ENCODE measurements at regions not wholly inside any gene's neighbourhood (a gene's known extent, or its start where the extent isn't known, plus 50 kb on each side); places are given as distances from the start of the nearest gene placed in this dataset.

- H3K4me1 Mint-ChIP-seq, result peaks cover under 1% of the 10 kb centered on the region
- no peak overlapping the region for H3K4me3 Mint-ChIP-seq
- Histone ChIP-seq H3K27me3 (ENCODE audit: control insufficient read depth, insufficient read depth, low read length, poor library complexity, severe bottlenecking) (no peaks in the 10 kb centered on the region), H3K27ac (ENCODE audit: low read depth, low read length) (no peak overlapping the region), H3K4me1 (ENCODE audit: control insufficient read depth, insufficient read depth, low read length) (no peaks in the 10 kb centered on the region), H3K36me3 (ENCODE audit: control insufficient read depth, insufficient read depth, low read length) (no peaks in the 10 kb centered on the region), H3K4me3 (ENCODE audit: low read length) (no peak overlapping the region), H3K9ac (ENCODE audit: extremely low read depth, low read length, poor library complexity, severe bottlenecking) (no peak overlapping the region), H3K9me3 (ENCODE audit: control insufficient read depth, low read length) (no peaks in the 10 kb centered on the region)
- H3K27ac Mint-ChIP-seq, result no peak overlapping the region
- no peaks in the 10 kb centered on the region for H3K36me3 Mint-ChIP-seq (ENCODE audit: low read depth)
- DNase-seq, result no peak
- no peaks in the 10 kb centered on the region for H3K9me3 Mint-ChIP-seq
- H3K27me3 Mint-ChIP-seq (ENCODE audit: insufficient read depth), result peaks cover 2% of the 10 kb centered on the region
- TF ChIP-seq CTCF (conservative IDR thresholded peaks at IDR 0.05), result no peak
Measured at GRCh38 chr3:180860180-180860858, 52.2 kb upstream of the FXR1 start.

Measured in endodermal cell (in vitro differentiated cells).